ENCODE measurements at regions not wholly inside any gene's neighbourhood (a gene's known extent, or its start where the extent isn't known, plus 50 kb on each side); places are given as distances from the start of the nearest gene placed in this dataset.

DNA sequence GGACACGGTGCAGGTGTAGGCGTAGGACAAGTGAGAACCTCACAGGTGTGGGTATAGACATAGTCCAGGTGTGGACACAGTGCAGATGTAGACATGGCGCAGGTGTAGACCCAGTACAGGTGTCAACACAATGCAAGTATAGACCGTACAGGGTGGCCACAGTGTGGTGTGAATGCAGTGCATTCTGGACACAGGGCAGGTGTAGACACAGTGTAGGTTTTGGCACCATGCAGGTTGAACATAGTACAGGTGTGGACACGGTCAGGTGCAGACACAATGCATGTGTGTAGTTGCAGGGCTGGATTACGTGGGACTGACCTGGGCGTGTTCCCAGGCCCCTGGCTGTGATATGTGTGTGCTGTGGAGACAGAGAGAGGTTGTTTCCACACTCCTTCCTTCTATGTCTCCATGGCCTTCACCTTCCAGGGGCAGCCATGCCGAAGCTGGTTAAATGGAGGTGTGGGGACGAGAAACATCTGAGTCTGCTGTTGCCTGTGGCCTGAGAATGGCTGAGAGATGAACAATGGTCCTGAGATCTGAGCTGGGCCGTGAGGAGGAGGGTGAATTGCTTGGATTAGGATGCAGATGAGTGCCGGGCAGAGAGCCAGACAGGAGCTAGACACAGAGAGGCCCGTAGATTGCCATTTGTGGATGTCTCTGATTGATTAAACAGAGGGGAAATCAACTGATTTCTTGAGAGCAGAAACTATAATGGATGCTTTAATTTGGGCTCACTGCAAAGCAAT, 343.9 kb upstream of the SHH start:
- intact Hi-C loops (cut with DNase I, micrococcal nuclease) = no loop called here
- ChIA-PET CTCF (no interaction called here), POLR2A (no interaction called here)
- Histone ChIP-seq H3K27me3 (ENCODE audit: control insufficient read depth in 1 of 2, insufficient read depth in 2 of 2, low read length in 2 of 2) (no peaks in the 10 kb centered on the region), H3K4me3 (ENCODE audit: low read length) (no peak overlapping the region), H3K4me1 (ENCODE audit: insufficient read depth, low read length) (no peaks in the 10 kb centered on the region), H3K36me3 (ENCODE audit: insufficient read depth, low read length) (no peaks in the 10 kb centered on the region), H3K27ac (ENCODE audit: low read depth in 1 of 2, low read length in 2 of 2) (no peak overlapping the region), H3K9me3 (ENCODE audit: control insufficient read depth in 1 of 2, insufficient read depth in 1 of 2, low read length in 2 of 2) (peaks cover 0 to 18% of the 10 kb centered on the region in 2 experiments)
- Mint-ChIP-seq H3K36me3 (ENCODE audit: low read depth) (no peaks in the 10 kb centered on the region), H3K4me3 (no peak overlapping the region), H3K9me3 (no peaks in the 10 kb centered on the region), H3K27me3 (peaks cover 5% of the 10 kb centered on the region), H3K4me1 (ENCODE audit: low read depth) (no peaks in the 10 kb centered on the region), H3K27ac (no peak overlapping the region)
- TF ChIP-seq, protein P1, sequence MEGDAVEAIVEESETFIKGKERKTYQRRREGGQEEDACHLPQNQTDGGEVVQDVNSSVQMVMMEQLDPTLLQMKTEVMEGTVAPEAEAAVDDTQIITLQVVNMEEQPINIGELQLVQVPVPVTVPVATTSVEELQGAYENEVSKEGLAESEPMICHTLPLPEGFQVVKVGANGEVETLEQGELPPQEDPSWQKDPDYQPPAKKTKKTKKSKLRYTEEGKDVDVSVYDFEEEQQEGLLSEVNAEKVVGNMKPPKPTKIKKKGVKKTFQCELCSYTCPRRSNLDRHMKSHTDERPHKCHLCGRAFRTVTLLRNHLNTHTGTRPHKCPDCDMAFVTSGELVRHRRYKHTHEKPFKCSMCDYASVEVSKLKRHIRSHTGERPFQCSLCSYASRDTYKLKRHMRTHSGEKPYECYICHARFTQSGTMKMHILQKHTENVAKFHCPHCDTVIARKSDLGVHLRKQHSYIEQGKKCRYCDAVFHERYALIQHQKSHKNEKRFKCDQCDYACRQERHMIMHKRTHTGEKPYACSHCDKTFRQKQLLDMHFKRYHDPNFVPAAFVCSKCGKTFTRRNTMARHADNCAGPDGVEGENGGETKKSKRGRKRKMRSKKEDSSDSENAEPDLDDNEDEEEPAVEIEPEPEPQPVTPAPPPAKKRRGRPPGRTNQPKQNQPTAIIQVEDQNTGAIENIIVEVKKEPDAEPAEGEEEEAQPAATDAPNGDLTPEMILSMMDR (IDR thresholded peaks at IDR 0.05) = no peak
- DNase-seq = no peak
- ATAC-seq (ENCODE audit: poor library complexity) = no peak

DNA sequence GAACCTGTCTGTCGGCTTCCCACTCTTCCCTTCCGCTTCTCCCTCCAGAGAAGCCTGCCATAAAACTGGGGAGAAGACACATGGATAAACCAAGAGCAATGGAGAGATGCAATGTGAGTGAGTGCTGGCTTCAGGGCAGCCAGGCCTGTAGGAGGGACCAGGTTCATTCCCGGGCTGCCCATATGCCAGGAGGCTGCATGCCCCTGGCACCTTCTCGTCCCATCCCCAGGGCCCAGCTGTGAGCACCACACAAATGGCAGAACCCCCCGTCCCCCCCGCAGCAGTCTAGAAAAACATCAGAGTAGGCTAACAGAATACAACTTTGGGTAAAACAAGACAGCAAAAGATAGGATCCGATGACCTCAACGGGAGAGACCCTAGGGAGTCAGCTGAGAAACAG, 341.3 kb upstream of the SHH start:
- H3K9me3 ChIP-seq (ENCODE audit: control insufficient read depth in 1 of 2, insufficient read depth in 1 of 2, low read length in 2 of 2) = peaks cover 0 to 7% of the 10 kb centered on the region in 2 experiments
- Mint-ChIP-seq H3K36me3 (ENCODE audit: low read depth) (no peaks in the 10 kb centered on the region), H3K27ac (no peak overlapping the region), H3K9me3 (no peaks in the 10 kb centered on the region), H3K4me3 (no peak overlapping the region), H3K4me1 (ENCODE audit: low read depth) (no peaks in the 10 kb centered on the region), H3K27me3 (no peaks in the 10 kb centered on the region)
- ChIA-PET CTCF (no interaction called here), POLR2A (no interaction called here)
- DNase-seq (no peak), ATAC-seq (ENCODE audit: poor library complexity) (no peak)
- H3K27ac ChIP-seq (ENCODE audit: low read depth in 1 of 2, low read length in 2 of 2) = no peak overlapping the region
- no peaks in the 10 kb centered on the region for H3K27me3 ChIP-seq (ENCODE audit: control insufficient read depth in 1 of 2, insufficient read depth in 2 of 2, low read length in 2 of 2)
- H3K4me1 ChIP-seq (ENCODE audit: insufficient read depth, low read length) = no peaks in the 10 kb centered on the region
- H3K4me3 ChIP-seq (ENCODE audit: low read length) = no peak overlapping the region
- TF ChIP-seq, protein P1 (IDR thresholded peaks at IDR 0.05) = no peak
- H3K36me3 ChIP-seq (ENCODE audit: insufficient read depth, low read length) = no peaks in the 10 kb centered on the region
- intact Hi-C loops (cut with DNase I, micrococcal nuclease) = no loop called here

DNA sequence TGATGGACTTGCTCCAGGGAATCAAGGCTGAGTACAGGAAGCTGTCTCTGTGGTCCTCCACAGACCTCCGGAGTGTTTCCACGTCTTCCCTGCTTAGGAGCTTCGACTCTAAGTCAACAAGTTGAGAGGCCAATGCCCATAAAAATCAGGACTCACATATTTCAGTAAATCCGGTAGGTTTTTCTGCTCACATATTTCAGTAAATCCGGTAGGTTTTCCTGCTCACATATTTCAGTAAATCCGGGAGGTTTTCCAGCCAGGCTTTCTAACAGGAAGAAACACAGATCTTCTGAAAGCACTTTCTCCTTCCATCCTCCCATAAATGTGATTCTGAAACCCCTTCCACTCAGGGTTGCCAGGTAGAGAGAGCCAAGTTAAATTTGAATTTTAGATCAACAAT, 340.1 kb upstream of the SHH start:
- Mint-ChIP-seq H3K36me3 (ENCODE audit: low read depth) (no peaks in the 10 kb centered on the region), H3K27me3 (no peaks in the 10 kb centered on the region), H3K9me3 (no peaks in the 10 kb centered on the region), H3K27ac (no peak overlapping the region), H3K4me3 (no peak overlapping the region), H3K4me1 (ENCODE audit: low read depth) (no peaks in the 10 kb centered on the region)
- H3K27ac ChIP-seq (ENCODE audit: low read depth in 1 of 2, low read length in 2 of 2) = no peak overlapping the region
- POLR2A ChIA-PET = no interaction called here
- no peaks in the 10 kb centered on the region for H3K4me1 ChIP-seq (ENCODE audit: insufficient read depth, low read length)
- CTCF ChIA-PET = no interaction called here
- no peak overlapping the region for H3K4me3 ChIP-seq (ENCODE audit: low read length)
- intact Hi-C loops (cut with DNase I, micrococcal nuclease) = no loop called here
- TF ChIP-seq, protein P1 (IDR thresholded peaks at IDR 0.05) = no peak
- ATAC-seq (ENCODE audit: poor library complexity) = no peak
- no peaks in the 10 kb centered on the region for H3K36me3 ChIP-seq (ENCODE audit: insufficient read depth, low read length)
- no peak for DNase-seq
- no peaks in the 10 kb centered on the region for H3K27me3 ChIP-seq (ENCODE audit: control insufficient read depth in 1 of 2, insufficient read depth in 2 of 2, low read length in 2 of 2)
- peaks cover 0 to 7% of the 10 kb centered on the region in 2 experiments for H3K9me3 ChIP-seq (ENCODE audit: control insufficient read depth in 1 of 2, insufficient read depth in 1 of 2, low read length in 2 of 2)

All from CD4-positive, alpha-beta T cell (primary cell).